HL-60 (cell line): ENCODE measurements at regions not wholly inside any gene's neighbourhood (a gene's known extent, or its start where the extent isn't known, plus 50 kb on each side); places are given as distances from the start of the nearest gene placed in this dataset.

Source experiments
- CTCF ChIP-seq: IDR thresholded peaks from one replicate; pipeline ENCODE4 v1.5.1; 2011; ENCODE audit warnings: low read length, control low read depth, inconsistent platforms; ENCODE audit not compliant: insufficient read depth
- GABPA ChIP-seq: IDR thresholded peaks from 2 replicates; pipeline ENCODE4 v1.6.1; 2012; ENCODE audit warnings: low read depth
- SPI1 ChIP-seq: IDR thresholded peaks from 2 replicates; pipeline ENCODE4 v1.6.1; 2012; ENCODE audit warnings: low read depth, mild to moderate bottlenecking, borderline replicate concordance

- no peak for TF ChIP-seq GABPA
- no peak for TF ChIP-seq CTCF
- TF ChIP-seq SPI1 = no peak
Measured at GRCh38 chr6:50358113-50358512, 308.4 kb upstream of the DEFB112 start.
